Calu3 (cell line): ENCODE measurements at regions not wholly inside any gene's neighbourhood (a gene's known extent, or its start where the extent isn't known, plus 50 kb on each side); places are given as distances from the start of the nearest gene placed in this dataset.

ENCODE experiments used
- BruUV-seq: library from RNA; stranded (reverse); fragments of 400-500 nt; replicated peaks from 2 replicates; lab custom pipeline; 2021; lab: Mats Ljungman, UMichigan
- CTCF ChIA-PET: fragments of 300-600 bp; sonication (Branson Sonifier 250); formaldehyde crosslinking; loops from one replicate; lab custom pipeline; 2022; ENCODE audit warnings: antibody characterized with exemption; lab: Charles Lee
- DNase-seq: peaks from one replicate; pipeline ENCODE4 v3.0.0; 2022
- H3K27ac Mint-ChIP-seq: one replicate; pipeline ENCODE4 v1.8.0; 2022; ENCODE audit warnings: mixed read lengths; ENCODE audit not compliant: unreplicated experiment
- H3K27me3 Mint-ChIP-seq: one replicate; pipeline ENCODE4 v1.8.0; 2022; ENCODE audit warnings: mixed read lengths; ENCODE audit not compliant: unreplicated experiment
- H3K36me3 Mint-ChIP-seq: one replicate; pipeline ENCODE4 v1.8.0; 2022; ENCODE audit warnings: mild to moderate bottlenecking, moderate library complexity, mixed read lengths; ENCODE audit not compliant: insufficient read depth, unreplicated experiment
- H3K4me1 Mint-ChIP-seq: one replicate; pipeline ENCODE4 v1.8.0; 2022; ENCODE audit warnings: mild to moderate bottlenecking, low read depth, mixed read lengths; ENCODE audit not compliant: unreplicated experiment
- H3K4me3 Mint-ChIP-seq: one replicate; pipeline ENCODE4 v1.8.0; 2022; ENCODE audit warnings: mild to moderate bottlenecking, low read depth, moderate library complexity, mixed read lengths; ENCODE audit not compliant: unreplicated experiment
- H3K9me3 Mint-ChIP-seq: one replicate; pipeline ENCODE4 v1.8.0; 2022; ENCODE audit warnings: low read depth, mixed read lengths; ENCODE audit not compliant: unreplicated experiment
- intact Hi-C: fragments of 100-400 bp; cut with micrococcal nuclease; formaldehyde crosslinking; loops from one replicate; pipeline ENCODE4 v1.10.0; 2022; ENCODE audit not compliant: unreplicated experiment
- TF ChIP-seq, protein P1 (sequence below): fragments of 200-600 bp; IDR thresholded peaks from one replicate; pipeline ENCODE4 v1.8.0; 2022; ENCODE audit warnings: antibody characterized with exemption; ENCODE audit not compliant: unreplicated experiment

DNA sequence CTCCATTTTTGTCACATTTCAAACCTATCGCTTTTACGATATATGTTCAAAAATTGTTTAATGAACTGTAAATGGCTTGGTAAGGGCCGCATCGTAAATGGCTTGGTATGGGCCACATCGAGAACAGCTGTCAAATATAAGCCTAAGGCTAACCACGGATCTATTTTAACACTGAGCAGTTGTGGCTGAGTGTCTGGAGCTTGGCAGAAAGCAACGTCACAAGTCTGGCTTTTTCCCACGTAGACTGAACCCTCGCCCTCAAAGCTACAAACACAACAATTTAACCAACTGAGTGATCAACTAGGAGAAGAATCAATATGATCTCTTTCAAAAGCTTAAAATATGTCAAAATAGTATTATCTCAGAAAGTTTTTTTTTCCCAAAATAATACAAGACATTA lies 71.4 kb upstream of the PRSS16 start:
- Mint-ChIP-seq H3K4me3 (peak overlapping the region; percentile 86), H3K9me3 (no peaks in the 10 kb centered on the region), H3K36me3 (peaks cover 30% of the 10 kb centered on the region), H3K27me3 (peaks cover 4% of the 10 kb centered on the region), H3K4me1 (no peaks in the 10 kb centered on the region), H3K27ac (peak overlapping the region; percentile 99)
- DNase-seq = no peak
- intact Hi-C loops = loop anchor here (5.0 kb wide), 1 partner anchor 301 kb away; no protein-coding TSS in a partner anchor
- no TSS peak for BruUV-seq
- TF ChIP-seq, protein P1, sequence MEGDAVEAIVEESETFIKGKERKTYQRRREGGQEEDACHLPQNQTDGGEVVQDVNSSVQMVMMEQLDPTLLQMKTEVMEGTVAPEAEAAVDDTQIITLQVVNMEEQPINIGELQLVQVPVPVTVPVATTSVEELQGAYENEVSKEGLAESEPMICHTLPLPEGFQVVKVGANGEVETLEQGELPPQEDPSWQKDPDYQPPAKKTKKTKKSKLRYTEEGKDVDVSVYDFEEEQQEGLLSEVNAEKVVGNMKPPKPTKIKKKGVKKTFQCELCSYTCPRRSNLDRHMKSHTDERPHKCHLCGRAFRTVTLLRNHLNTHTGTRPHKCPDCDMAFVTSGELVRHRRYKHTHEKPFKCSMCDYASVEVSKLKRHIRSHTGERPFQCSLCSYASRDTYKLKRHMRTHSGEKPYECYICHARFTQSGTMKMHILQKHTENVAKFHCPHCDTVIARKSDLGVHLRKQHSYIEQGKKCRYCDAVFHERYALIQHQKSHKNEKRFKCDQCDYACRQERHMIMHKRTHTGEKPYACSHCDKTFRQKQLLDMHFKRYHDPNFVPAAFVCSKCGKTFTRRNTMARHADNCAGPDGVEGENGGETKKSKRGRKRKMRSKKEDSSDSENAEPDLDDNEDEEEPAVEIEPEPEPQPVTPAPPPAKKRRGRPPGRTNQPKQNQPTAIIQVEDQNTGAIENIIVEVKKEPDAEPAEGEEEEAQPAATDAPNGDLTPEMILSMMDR = no peak
- CTCF ChIA-PET = no interaction called here

DNA sequence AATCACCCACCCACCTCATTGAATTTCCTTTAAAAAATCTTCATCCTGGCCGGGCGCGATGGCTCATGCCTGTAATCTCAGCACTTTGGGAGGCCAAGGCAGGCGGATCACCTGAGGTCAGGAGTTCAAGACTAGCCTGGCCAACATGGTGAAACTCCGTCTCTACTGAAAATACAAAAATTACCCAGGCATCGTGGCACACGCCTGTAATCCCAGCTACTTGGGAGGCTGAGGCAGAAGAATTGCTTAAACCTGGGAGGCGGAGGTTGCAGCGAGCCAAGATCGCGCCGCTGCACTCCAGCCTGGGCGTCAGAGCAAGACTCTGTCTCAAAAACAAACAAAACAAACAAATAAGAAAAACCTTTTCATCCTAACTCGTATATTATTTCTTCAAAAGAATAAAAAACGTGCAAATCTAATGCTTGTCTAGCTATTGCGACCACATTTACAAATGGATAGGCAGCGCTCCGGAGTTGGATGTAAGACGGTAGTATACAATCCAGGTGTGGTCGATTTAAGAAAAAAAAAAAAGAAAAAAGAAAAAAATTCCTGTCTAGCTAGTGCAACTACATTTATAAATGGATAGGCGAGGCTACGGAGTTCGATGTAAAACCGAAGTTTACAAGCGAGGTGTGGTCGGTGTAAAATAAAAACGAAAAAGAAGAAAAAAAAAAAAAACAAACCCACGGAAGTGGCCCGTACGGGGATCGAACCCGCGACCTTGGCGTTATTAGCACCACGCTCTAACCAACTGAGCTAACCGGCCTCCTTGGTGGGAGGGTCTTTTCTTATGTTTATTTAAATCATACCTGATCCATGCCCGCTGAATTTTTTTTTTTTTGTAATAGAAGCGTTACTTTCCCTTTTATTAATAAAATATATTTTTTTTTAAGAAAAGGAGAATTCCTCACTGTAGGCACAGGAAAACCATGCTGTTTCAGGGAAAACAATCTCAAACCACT lies 70.7 kb upstream of the PRSS16 start:
- Mint-ChIP-seq H3K9me3 (no peaks in the 10 kb centered on the region), H3K4me1 (no peaks in the 10 kb centered on the region), H3K27ac (peak overlapping the region; percentile 99), H3K36me3 (peaks cover 30% of the 10 kb centered on the region), H3K4me3 (peak overlapping the region; percentile 86), H3K27me3 (peaks cover 11% of the 10 kb centered on the region)
- intact Hi-C loops = loop anchor here (1.0 to 5.0 kb wide), 2 partner anchors 11 to 300 kb away; no protein-coding TSS in a partner anchor
- TF ChIP-seq, protein P1 = no peak
- CTCF ChIA-PET = interaction anchor here (0.6 to 1.7 kb wide), 20 partner anchors 8 to 901 kb away, joined by 3 to 12 read pairs (median 4); partner anchors contain the start of genes POM121L2 and ZNF184
- DNase-seq = peak; percentile 72
- BruUV-seq = no TSS peak

DNA sequence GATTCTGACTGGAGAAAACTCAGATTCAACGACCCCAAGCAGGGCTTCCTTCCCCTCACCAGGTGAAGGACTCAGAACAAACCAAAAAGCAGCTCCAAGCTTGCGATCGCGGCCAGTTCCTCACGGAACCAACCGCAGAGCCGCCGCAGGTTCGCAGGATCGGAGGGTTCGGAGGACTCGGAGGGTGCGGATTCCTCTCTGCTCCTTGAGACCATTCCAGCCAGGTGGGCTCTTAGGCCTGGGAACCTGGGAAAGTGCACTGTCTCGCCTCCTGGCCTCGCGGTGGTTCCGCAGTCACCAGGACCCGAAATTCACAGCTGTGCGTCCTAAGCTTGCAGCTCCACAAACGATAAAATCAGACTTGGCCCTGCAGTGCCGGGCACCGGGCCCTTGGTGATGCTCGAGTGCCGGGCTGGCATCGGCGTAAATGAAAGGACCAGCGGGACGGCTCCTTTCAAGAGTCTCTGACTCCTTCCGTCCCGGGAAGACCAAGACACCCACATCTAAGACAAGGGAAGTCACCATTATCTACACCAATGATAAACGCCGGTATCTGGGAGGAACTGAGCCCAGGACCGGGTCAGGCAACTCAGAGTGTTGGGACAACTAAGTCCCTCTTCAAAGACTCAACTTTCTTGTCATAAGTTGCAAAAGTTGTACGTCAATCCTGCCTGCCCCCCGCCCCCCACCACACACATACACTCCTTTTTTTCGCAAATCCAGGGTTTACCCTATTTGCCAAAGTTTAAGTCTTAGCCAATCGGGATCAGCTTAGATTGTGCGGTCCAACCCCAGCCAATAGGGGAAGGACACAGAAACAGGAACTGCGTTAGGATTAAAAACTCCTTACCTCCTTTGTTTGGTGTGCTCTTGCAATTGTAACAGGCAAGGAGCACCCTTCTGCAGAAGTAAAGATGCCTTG lies 69.8 kb upstream of the PRSS16 start:
- peaks cover 20% of the 10 kb centered on the region for H3K27me3 Mint-ChIP-seq
- H3K27ac Mint-ChIP-seq = peak overlapping the region; percentile 99
- H3K36me3 Mint-ChIP-seq = peaks cover 30% of the 10 kb centered on the region
- H3K4me1 Mint-ChIP-seq = no peaks in the 10 kb centered on the region
- peak overlapping the region; percentile 86 for H3K4me3 Mint-ChIP-seq
- TF ChIP-seq, protein P1 = peak; percentile 45
- CTCF ChIA-PET = interaction anchor here (0.5 to 1.7 kb wide), 24 partner anchors 9 to 1207 kb away, joined by 3 to 12 read pairs (median 4); partner anchors contain the start of genes POM121L2, ZKSCAN3 and ZNF184
- BruUV-seq = no TSS peak
- DNase-seq = peak; percentile 92
- intact Hi-C loops = loop anchor here (1.0 to 5.0 kb wide), 2 partner anchors 11 to 300 kb away; no protein-coding TSS in a partner anchor
- H3K9me3 Mint-ChIP-seq = no peaks in the 10 kb centered on the region

DNA sequence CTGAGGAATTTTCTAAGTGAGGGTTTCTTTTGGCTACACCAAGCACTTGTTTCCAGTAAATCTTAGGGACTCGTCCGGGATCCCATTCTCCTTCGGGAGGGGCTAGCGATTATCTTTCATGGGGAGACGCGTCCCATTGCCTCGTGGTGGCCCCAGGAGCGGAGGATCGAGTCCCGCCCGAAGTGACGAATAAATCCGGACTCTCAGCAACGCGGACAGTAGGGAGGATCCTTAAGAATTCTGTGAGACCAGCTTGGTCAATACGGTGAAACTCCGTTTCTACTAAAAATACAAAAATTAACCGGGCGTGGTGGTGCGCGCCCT lies 69.1 kb upstream of the PRSS16 start:
- Mint-ChIP-seq H3K27ac (peak overlapping the region; percentile 99), H3K4me3 (peak overlapping the region; percentile 86), H3K4me1 (no peaks in the 10 kb centered on the region), H3K9me3 (no peaks in the 10 kb centered on the region), H3K36me3 (peaks cover 30% of the 10 kb centered on the region), H3K27me3 (peaks cover 21% of the 10 kb centered on the region)
- intact Hi-C loops = loop anchor here (5.0 kb wide), 1 partner anchor 299 kb away; no protein-coding TSS in a partner anchor
- TSS peak; percentile 65 for BruUV-seq
- TF ChIP-seq, protein P1 = no peak
- CTCF ChIA-PET = interaction anchor here (0.6 to 1.7 kb wide), 9 partner anchors 10 to 1206 kb away, joined by 3 to 9 read pairs (median 5); partner anchors contain the start of gene ZKSCAN3
- no peak for DNase-seq
